Neural progenitor cell (in vitro differentiated cells): ENCODE measurements at regions not wholly inside any gene's neighbourhood (a gene's known extent, or its start where the extent isn't known, plus 50 kb on each side); places are given as distances from the start of the nearest gene placed in this dataset.

Experiments used
- EZH2 ChIP-seq: fragments of 200-600 bp; sonication (generic); IDR thresholded peaks from 2 replicates; pipeline ENCODE4 v1.6.1; 2017; ENCODE audit warnings: antibody characterized with exemption, mild to moderate bottlenecking, moderate library complexity
- EZH2phosphoT487 ChIP-seq: fragments of 200-600 bp; sonication (generic); IDR thresholded peaks from 2 replicates; pipeline ENCODE4 v1.6.1; 2017; ENCODE audit warnings: antibody characterized with exemption
- TF ChIP-seq, protein P1 (sequence below): fragments of 200-600 bp; sonication (generic); IDR thresholded peaks from 2 replicates; pipeline ENCODE4 v1.5.1; 2017; ENCODE audit warnings: antibody characterized with exemption, mild to moderate bottlenecking

DNA sequence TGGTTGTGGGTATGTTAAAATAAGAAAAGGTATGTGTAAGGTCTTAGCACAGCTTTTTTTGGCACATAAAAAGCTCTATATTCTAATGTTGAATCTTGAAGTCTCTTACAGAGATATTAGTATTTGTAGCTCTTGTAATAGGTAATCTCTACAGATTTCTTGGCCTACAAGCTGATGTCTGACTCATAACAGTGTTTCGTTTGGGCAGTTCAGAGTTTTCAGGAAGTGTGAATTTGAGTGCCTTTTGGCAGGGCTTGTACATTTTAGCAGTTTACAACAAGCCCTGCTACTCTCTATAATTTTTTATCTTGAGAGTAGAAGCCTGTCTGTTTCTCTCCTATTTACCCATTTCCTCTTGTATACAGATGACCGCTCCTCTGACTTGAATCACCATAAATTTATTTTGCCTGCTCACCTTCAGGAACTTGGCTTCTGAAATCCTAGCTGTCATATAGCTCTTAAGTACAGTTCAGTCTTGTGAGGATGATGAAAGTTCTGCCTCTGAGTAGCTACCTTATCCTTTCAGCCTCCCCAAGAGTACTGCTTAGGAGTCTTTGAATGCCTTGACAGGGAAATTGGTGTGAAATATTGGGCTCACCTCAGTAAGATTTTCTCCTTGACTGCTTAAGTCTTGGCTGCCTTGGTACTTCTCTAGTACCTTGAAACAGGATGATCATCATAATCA is 419.9 kb upstream of the RARB start:
- TF ChIP-seq, protein P1, sequence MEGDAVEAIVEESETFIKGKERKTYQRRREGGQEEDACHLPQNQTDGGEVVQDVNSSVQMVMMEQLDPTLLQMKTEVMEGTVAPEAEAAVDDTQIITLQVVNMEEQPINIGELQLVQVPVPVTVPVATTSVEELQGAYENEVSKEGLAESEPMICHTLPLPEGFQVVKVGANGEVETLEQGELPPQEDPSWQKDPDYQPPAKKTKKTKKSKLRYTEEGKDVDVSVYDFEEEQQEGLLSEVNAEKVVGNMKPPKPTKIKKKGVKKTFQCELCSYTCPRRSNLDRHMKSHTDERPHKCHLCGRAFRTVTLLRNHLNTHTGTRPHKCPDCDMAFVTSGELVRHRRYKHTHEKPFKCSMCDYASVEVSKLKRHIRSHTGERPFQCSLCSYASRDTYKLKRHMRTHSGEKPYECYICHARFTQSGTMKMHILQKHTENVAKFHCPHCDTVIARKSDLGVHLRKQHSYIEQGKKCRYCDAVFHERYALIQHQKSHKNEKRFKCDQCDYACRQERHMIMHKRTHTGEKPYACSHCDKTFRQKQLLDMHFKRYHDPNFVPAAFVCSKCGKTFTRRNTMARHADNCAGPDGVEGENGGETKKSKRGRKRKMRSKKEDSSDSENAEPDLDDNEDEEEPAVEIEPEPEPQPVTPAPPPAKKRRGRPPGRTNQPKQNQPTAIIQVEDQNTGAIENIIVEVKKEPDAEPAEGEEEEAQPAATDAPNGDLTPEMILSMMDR: no peak
- TF ChIP-seq EZH2 (no peak), EZH2phosphoT487 (no peak)
